ENCODE measurements at regions not wholly inside any gene's neighbourhood (a gene's known extent, or its start where the extent isn't known, plus 50 kb on each side); places are given as distances from the start of the nearest gene placed in this dataset.

GRCh38 chr14:101206556-101206955, 303.0 kb upstream of the RTL1 start:
- H3K27ac ChIP-seq (ENCODE audit: low read depth, low read length, poor library complexity, severe bottlenecking): no peak overlapping the region
- no TSS peak for BruUV-seq (replicated peaks)
- no peak for DNase-seq (ENCODE audit: low spot score)
- POLR2A ChIA-PET (ENCODE audit: low non-redundant PET): no interaction called here
- H3K4me3 ChIP-seq (ENCODE audit: low read depth, low read length, poor library complexity, severe bottlenecking): no peak overlapping the region
- no peaks in the 10 kb centered on the region for H3K27me3 ChIP-seq (replicated peaks; ENCODE audit: insufficient read depth, low read depth, low read length, poor library complexity)
- intact Hi-C loops (cut with micrococcal nuclease; ENCODE audit: unreplicated experiment): no loop called here
- CTCF ChIA-PET: no interaction called here
- no peak for TF ChIP-seq CTCF (conservative IDR thresholded peaks at IDR 0.05; ENCODE audit: low read depth, low read length)
- TF ChIP-seq EZH2 (IDR thresholded peaks at IDR 0.05; ENCODE audit: borderline replicate concordance, low read depth, low read length, poor library complexity, severe bottlenecking): no peak
- H3K4me1 ChIP-seq (ENCODE audit: insufficient read depth, low read length, poor library complexity, severe bottlenecking): no peaks in the 10 kb centered on the region
- H3K36me3 ChIP-seq (ENCODE audit: insufficient read depth, low read length, poor library complexity, severe bottlenecking): no peaks in the 10 kb centered on the region
- peaks cover 21% of the 10 kb centered on the region for H3K9me3 ChIP-seq (ENCODE audit: low read depth, low read length, poor library complexity, severe bottlenecking)

- POLR2A ChIA-PET (ENCODE audit: low non-redundant PET): no interaction called here
- no TSS peak for BruUV-seq (replicated peaks)
- intact Hi-C loops (cut with micrococcal nuclease; ENCODE audit: unreplicated experiment): no loop called here
Observed at GRCh38 chr14:101207041-101207440, 303.5 kb upstream of the RTL1 start.

GRCh38 chr14:101207897-101208296, 304.4 kb upstream of the RTL1 start:
- no peak for DNase-seq (ENCODE audit: low spot score)
- Histone ChIP-seq H3K36me3 (ENCODE audit: insufficient read depth, low read length, poor library complexity, severe bottlenecking) (no peaks in the 10 kb centered on the region), H3K27ac (ENCODE audit: low read depth, low read length, poor library complexity, severe bottlenecking) (no peak overlapping the region), H3K9me3 (ENCODE audit: low read depth, low read length, poor library complexity, severe bottlenecking) (peaks cover 21% of the 10 kb centered on the region), H3K4me3 (ENCODE audit: low read depth, low read length, poor library complexity, severe bottlenecking) (no peak overlapping the region), H3K4me1 (ENCODE audit: insufficient read depth, low read length, poor library complexity, severe bottlenecking) (no peaks in the 10 kb centered on the region), H3K27me3 (replicated peaks; ENCODE audit: insufficient read depth, low read depth, low read length, poor library complexity) (no peaks in the 10 kb centered on the region)
- TF ChIP-seq EZH2 (IDR thresholded peaks at IDR 0.05; ENCODE audit: borderline replicate concordance, low read depth, low read length, poor library complexity, severe bottlenecking) (no peak), CTCF (conservative IDR thresholded peaks at IDR 0.05; ENCODE audit: low read depth, low read length) (no peak)
- POLR2A ChIA-PET (ENCODE audit: low non-redundant PET): no interaction called here
- intact Hi-C loops (cut with micrococcal nuclease; ENCODE audit: unreplicated experiment): no loop called here
- no TSS peak for BruUV-seq (replicated peaks)
- CTCF ChIA-PET: no interaction called here

More at GRCh38 chr14:101207041-101207440, 303.5 kb upstream of the RTL1 start:
- H3K4me1 ChIP-seq (ENCODE audit: insufficient read depth, low read length, poor library complexity, severe bottlenecking): no peaks in the 10 kb centered on the region
- CTCF ChIA-PET: no interaction called here
- H3K9me3 ChIP-seq (ENCODE audit: low read depth, low read length, poor library complexity, severe bottlenecking): peaks cover 21% of the 10 kb centered on the region
- H3K27me3 ChIP-seq (replicated peaks; ENCODE audit: insufficient read depth, low read depth, low read length, poor library complexity): no peaks in the 10 kb centered on the region
- DNase-seq (ENCODE audit: low spot score): no peak
- H3K4me3 ChIP-seq (ENCODE audit: low read depth, low read length, poor library complexity, severe bottlenecking): no peak overlapping the region
- H3K36me3 ChIP-seq (ENCODE audit: insufficient read depth, low read length, poor library complexity, severe bottlenecking): no peaks in the 10 kb centered on the region
- TF ChIP-seq EZH2 (IDR thresholded peaks at IDR 0.05; ENCODE audit: borderline replicate concordance, low read depth, low read length, poor library complexity, severe bottlenecking): no peak
- no peak for TF ChIP-seq CTCF (conservative IDR thresholded peaks at IDR 0.05; ENCODE audit: low read depth, low read length)
- no peak overlapping the region for H3K27ac ChIP-seq (ENCODE audit: low read depth, low read length, poor library complexity, severe bottlenecking)

All from A673 (cell line).